IMR-90 (cell line): ENCODE measurements at regions not wholly inside any gene's neighbourhood (a gene's known extent, or its start where the extent isn't known, plus 50 kb on each side); places are given as distances from the start of the nearest gene placed in this dataset.

Experiments used
- ATAC-seq: fragments of 200-7000 bp; cut with Tn5 transposase; 2 replicates; pipeline ENCODE4 v1.9.1; 2020; ENCODE audit warnings: low read depth, mild to moderate bottlenecking, moderate library complexity
- BruUV-seq: library from RNA; stranded (reverse); fragments of 400-500 nt; replicated peaks from 2 replicates; lab custom pipeline; 2021; lab: Mats Ljungman, UMichigan
- CTCF ChIA-PET: fragments of 300-600 bp; formaldehyde crosslinking; extraction: SDS; loops from one replicate; lab custom pipeline; 2021; ENCODE audit warnings: antibody characterized with exemption; lab: Yijun Ruan, JAX
- POLR2A ChIA-PET: fragments of 300-600 bp; sonication (Branson Sonifier 250); formaldehyde crosslinking; loops from one replicate; lab custom pipeline; 2022; ENCODE audit warnings: antibody characterized with exemption; ENCODE audit not compliant: unreplicated experiment; lab: Charles Lee
- DNase-seq: peaks from one replicate; pipeline ENCODE4 v3.0.0; 2013
- H2AFZ ChIP-seq: replicated peaks from 2 replicates; pipeline ENCODE3; 2013; ENCODE audit warnings: low read length, mild to moderate bottlenecking; ENCODE audit not compliant: poor library complexity
- H2AK5ac ChIP-seq: 2 replicates; pipeline ENCODE4 v1.6.1; 2013; ENCODE audit warnings: low read depth, low read length, inconsistent platforms
- H2AK9ac ChIP-seq: replicated peaks from 2 replicates; pipeline ENCODE3; 2013; ENCODE audit warnings: mild to moderate bottlenecking, low read depth, low read length, moderate library complexity; ENCODE audit not compliant: poor library complexity
- H2BK120ac ChIP-seq: 2 replicates; pipeline ENCODE4 v1.6.1; 2013; ENCODE audit warnings: low read depth, low read length, inconsistent platforms
- H2BK15ac ChIP-seq: 3 replicates; pipeline ENCODE4 v1.6.1; 2013; ENCODE audit warnings: low read depth, low read length, inconsistent platforms
- H2BK20ac ChIP-seq: 2 replicates; pipeline ENCODE4 v1.6.1; 2013; ENCODE audit warnings: low read depth, mild to moderate bottlenecking, inconsistent platforms, low read length, moderate library complexity
- H2BK5ac ChIP-seq: 2 replicates; pipeline ENCODE4 v1.6.1; 2013; ENCODE audit warnings: mild to moderate bottlenecking, low read depth, low read length, inconsistent platforms; ENCODE audit not compliant: poor library complexity, severe bottlenecking
- H3K14ac ChIP-seq: replicated peaks from 2 replicates; pipeline ENCODE4 v1.6.1; 2013; ENCODE audit warnings: low read depth, low read length, inconsistent platforms
- H3K18ac ChIP-seq: 2 replicates; pipeline ENCODE4 v1.6.1; 2013; ENCODE audit warnings: low read depth, low read length, control low read depth
- H3K23ac ChIP-seq: 2 replicates; pipeline ENCODE4 v1.6.1; 2013; ENCODE audit warnings: low read depth, low read length, inconsistent platforms
- H3K27ac ChIP-seq: 2 replicates; pipeline ENCODE4 v1.5.1; 2013; ENCODE audit warnings: mild to moderate bottlenecking, control low read depth, low read length; ENCODE audit not compliant: insufficient read depth
- H3K27me3 ChIP-seq: 2 replicates; pipeline ENCODE4 v1.6.1; 2013; ENCODE audit warnings: low read length; ENCODE audit not compliant: control insufficient read depth, insufficient read depth
- H3K36me3 ChIP-seq: 2 replicates; pipeline ENCODE4 v1.6.1; 2013; ENCODE audit warnings: low read length, mixed read lengths; ENCODE audit not compliant: control insufficient read depth, insufficient read depth
- H3K4ac ChIP-seq: 2 replicates; pipeline ENCODE4 v1.6.1; 2013; ENCODE audit warnings: low read depth, low read length, inconsistent platforms
- H3K4me1 ChIP-seq: 2 replicates; pipeline ENCODE4 v1.6.1; 2013; ENCODE audit warnings: low read length, mixed read lengths; ENCODE audit not compliant: control insufficient read depth, insufficient read depth
- H3K4me2 ChIP-seq: 2 replicates; pipeline ENCODE4 v1.6.1; 2013; ENCODE audit warnings: low read depth, mild to moderate bottlenecking, control low read depth, low read length, moderate library complexity
- H3K4me3 ChIP-seq: 2 replicates; pipeline ENCODE4 v1.5.1; 2013; ENCODE audit warnings: low read depth, mild to moderate bottlenecking, control low read depth, low read length, moderate library complexity; ENCODE audit not compliant: insufficient read depth
- H3K56ac ChIP-seq: 2 replicates; pipeline ENCODE4 v1.6.1; 2013; ENCODE audit warnings: low read length, inconsistent platforms; ENCODE audit not compliant: insufficient read depth; ENCODE audit errors: extremely low read depth
- H3K79me1 ChIP-seq, 2 experiments: 2 replicates each; pipeline ENCODE4 v1.6.1; 2013; ENCODE audit warnings: low read length in 2 of 2, inconsistent platforms in 1 of 2, low read depth in 1 of 2
- H3K9ac ChIP-seq: 2 replicates; pipeline ENCODE4 v1.6.1; 2013; ENCODE audit warnings: low read depth, low read length, control low read depth
- H3K9me1 ChIP-seq: 2 replicates; pipeline ENCODE4 v1.6.1; 2013; ENCODE audit warnings: low read length, inconsistent platforms; ENCODE audit not compliant: insufficient read depth
- H3K9me3 ChIP-seq: 2 replicates; pipeline ENCODE4 v1.6.1; 2013; ENCODE audit warnings: low read length; ENCODE audit not compliant: control insufficient read depth, insufficient read depth
- H4K20me1 ChIP-seq: 2 replicates; pipeline ENCODE4 v1.6.1; 2013; ENCODE audit warnings: low read length, inconsistent platforms; ENCODE audit not compliant: insufficient read depth
- H4K5ac ChIP-seq: 2 replicates; pipeline ENCODE4 v1.6.1; 2013; ENCODE audit warnings: mild to moderate bottlenecking, low read depth, low read length, control low read depth
- H4K8ac ChIP-seq, 2 experiments: 2 replicates each; pipeline ENCODE4 v1.6.1; 2013; ENCODE audit warnings: low read depth in 2 of 2, low read length in 2 of 2, control low read depth in 1 of 2, inconsistent platforms in 1 of 2
- H4K91ac ChIP-seq: 2 replicates; pipeline ENCODE4 v1.6.1; 2013; ENCODE audit warnings: low read depth, low read length, inconsistent platforms; ENCODE audit not compliant: insufficient read depth
- BHLHE40 ChIP-seq: fragments of 150-350 bp; IDR thresholded peaks from 2 replicates; pipeline ENCODE4 v1.6.1; 2016; ENCODE audit warnings: mild to moderate bottlenecking, low read depth, low read length
- CEBPB ChIP-seq: IDR thresholded peaks from 2 replicates; pipeline ENCODE4 v1.6.1; 2012; ENCODE audit warnings: low read depth, low read length, improper control_type of control experiment
- CHD1 ChIP-seq: IDR thresholded peaks from 2 replicates; pipeline ENCODE4 v1.6.1; 2012; ENCODE audit warnings: low read depth, low read length, improper control_type of control experiment
- FOS ChIP-seq: fragments of 150-350 bp; IDR thresholded peaks from 2 replicates; pipeline ENCODE4 v1.6.1; 2016; ENCODE audit warnings: low read depth, low read length
- MAFK ChIP-seq: IDR thresholded peaks from 2 replicates; pipeline ENCODE4 v1.6.1; 2012; ENCODE audit warnings: low read depth, low read length, improper control_type of control experiment
- MAZ ChIP-seq: IDR thresholded peaks from 2 replicates; pipeline ENCODE4 v1.6.1; 2012; ENCODE audit warnings: low read depth, mild to moderate bottlenecking, low read length, improper control_type of control experiment, moderate library complexity, borderline replicate concordance
- MXI1 ChIP-seq: IDR thresholded peaks from 2 replicates; pipeline ENCODE4 v1.6.1; 2012; ENCODE audit warnings: low read depth, mild to moderate bottlenecking, low read length, moderate library complexity, borderline replicate concordance
- NFE2L2 ChIP-seq: fragments of 150-350 bp; IDR thresholded peaks from 2 replicates; pipeline ENCODE4 v1.6.1; 2016; ENCODE audit warnings: low read depth, mild to moderate bottlenecking, low read length
- POLR2A ChIP-seq: IDR thresholded peaks from 2 replicates; pipeline ENCODE4 v1.6.1; 2012; ENCODE audit warnings: mild to moderate bottlenecking, low read depth, low read length
- RAD21 ChIP-seq: IDR thresholded peaks from 2 replicates; pipeline ENCODE4 v1.6.1; 2012; ENCODE audit warnings: low read length, improper control_type of control experiment
- RCOR1 ChIP-seq: IDR thresholded peaks from 2 replicates; pipeline ENCODE4 v1.6.1; 2012; ENCODE audit warnings: mild to moderate bottlenecking, low read length, improper control_type of control experiment; ENCODE audit not compliant: insufficient replicate concordance
- RFX5 ChIP-seq: IDR thresholded peaks from 2 replicates; pipeline ENCODE4 v1.8.0; 2012; ENCODE audit warnings: low read depth, mild to moderate bottlenecking, low read length, moderate library complexity
- SMC3 ChIP-seq: fragments of 150-350 bp; IDR thresholded peaks from 2 replicates; pipeline ENCODE4 v1.6.1; 2016; ENCODE audit warnings: low read depth, mild to moderate bottlenecking, antibody characterized with exemption, low read length, moderate library complexity
- USF2 ChIP-seq: fragments of 150-350 bp; IDR thresholded peaks from 2 replicates; pipeline ENCODE4 v1.6.1; 2017; ENCODE audit warnings: mild to moderate bottlenecking, antibody characterized with exemption, low read length, low read depth
- dilution Hi-C: fragments of 300-500 bp; cut with HindIII; formaldehyde crosslinking; loops from one replicate; pipeline ENCODE4 v1.14.3; 2018; ENCODE audit warnings: low sequenced_read_pairs; ENCODE audit not compliant: unreplicated experiment
- in situ Hi-C: fragments of 300-500 bp; cut with MboI; formaldehyde crosslinking; loops from 3 replicates; pipeline ENCODE4 v1.14.3; 2019; ENCODE audit warnings: low sequenced_read_pairs, inconsistent platforms, mixed read lengths
- intact Hi-C: fragments of 100-400 bp; cut with micrococcal nuclease; formaldehyde crosslinking; loops from 2 replicates; pipeline ENCODE4 v1.10.0; 2022
- TF ChIP-seq, protein P1 (sequence below): fragments of 150-350 bp; IDR thresholded peaks from 2 replicates; pipeline ENCODE4 v1.6.1; 2016; ENCODE audit warnings: low read depth, mild to moderate bottlenecking, low read length, moderate library complexity, borderline replicate concordance
- TF ChIP-seq, protein P2 (sequence below): conservative IDR thresholded peaks from 2 replicates; pipeline ENCODE4 v1.5.1; 2012; ENCODE audit warnings: mild to moderate bottlenecking, low read depth, low read length, improper control_type of control experiment

DNA sequence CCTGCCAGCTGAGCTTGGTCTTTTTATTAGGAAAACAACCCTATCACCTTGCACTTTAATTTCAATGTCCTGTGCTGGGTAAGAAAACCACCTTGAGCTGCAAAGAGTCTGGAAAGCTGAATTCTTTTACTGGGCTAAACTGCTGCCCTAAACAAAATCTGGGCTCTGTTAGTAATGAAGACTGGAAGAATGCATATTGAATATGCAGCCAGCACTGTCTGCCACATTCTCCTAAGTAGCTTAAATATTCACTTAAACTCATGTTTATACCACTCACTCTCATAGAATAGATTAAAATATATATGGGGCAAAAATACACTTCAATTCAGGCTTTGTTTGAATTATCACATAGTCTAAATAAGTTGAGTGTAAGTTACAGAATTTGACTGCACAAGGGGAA is 158.0 kb downstream of the TGFB2 start:
- H4K5ac ChIP-seq: no peak overlapping the region
- BruUV-seq: no TSS peak
- H4K8ac ChIP-seq: no peak overlapping the region

More for the DNA sequence above, 158.0 kb downstream of the TGFB2 start:
- Histone ChIP-seq H2AK9ac (no peak overlapping the region), H3K4me1 (peaks cover 6% of the 10 kb centered on the region), H2AFZ (no peak overlapping the region), H3K56ac (no peak overlapping the region), H4K20me1 (peaks cover 4% of the 10 kb centered on the region; the same call in 1 of the 2 replicates), H3K14ac (no peak overlapping the region), H3K4ac (no peak overlapping the region), H3K4me3 (no peak overlapping the region), H3K36me3 (no peaks in the 10 kb centered on the region), H3K23ac (no peak overlapping the region), H3K9me1 (peaks cover 6% of the 10 kb centered on the region), H3K79me1 (no peaks in the 10 kb centered on the region), H2BK120ac (no peak overlapping the region), H3K18ac (no peak overlapping the region), H3K4me2 (no peak overlapping the region), H2BK20ac (no peak overlapping the region), H4K91ac (no peak overlapping the region), H2BK5ac (no peak overlapping the region), H2AK5ac (no peak overlapping the region), H2BK15ac (no peak overlapping the region), H3K27ac (no peak overlapping the region), H3K9me3 (peaks cover 7% of the 10 kb centered on the region), H3K9ac (no peak overlapping the region), H3K27me3 (no peaks in the 10 kb centered on the region)
- CTCF ChIA-PET: interaction anchor here (0.6 to 0.9 kb wide), 2 partner anchors 14 to 175 kb away, joined by 3 read pairs; no protein-coding TSS in a partner anchor
- ATAC-seq (no peak), DNase-seq (no peak)
- in situ Hi-C loops: no loop called here
- intact Hi-C loops: no loop called here
- TF ChIP-seq, protein P1, sequence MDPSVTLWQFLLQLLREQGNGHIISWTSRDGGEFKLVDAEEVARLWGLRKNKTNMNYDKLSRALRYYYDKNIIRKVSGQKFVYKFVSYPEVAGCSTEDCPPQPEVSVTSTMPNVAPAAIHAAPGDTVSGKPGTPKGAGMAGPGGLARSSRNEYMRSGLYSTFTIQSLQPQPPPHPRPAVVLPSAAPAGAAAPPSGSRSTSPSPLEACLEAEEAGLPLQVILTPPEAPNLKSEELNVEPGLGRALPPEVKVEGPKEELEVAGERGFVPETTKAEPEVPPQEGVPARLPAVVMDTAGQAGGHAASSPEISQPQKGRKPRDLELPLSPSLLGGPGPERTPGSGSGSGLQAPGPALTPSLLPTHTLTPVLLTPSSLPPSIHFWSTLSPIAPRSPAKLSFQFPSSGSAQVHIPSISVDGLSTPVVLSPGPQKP: no peak
- TF ChIP-seq MAZ (no peak), RFX5 (no peak), CHD1 (no peak), MXI1 (no peak), FOS (no peak), USF2 (no peak), RCOR1 (no peak), RAD21 (no peak), NFE2L2 (no peak), BHLHE40 (no peak), CEBPB (no peak), POLR2A (no peak), MAFK (no peak), SMC3 (no peak)
- TF ChIP-seq, protein P2, sequence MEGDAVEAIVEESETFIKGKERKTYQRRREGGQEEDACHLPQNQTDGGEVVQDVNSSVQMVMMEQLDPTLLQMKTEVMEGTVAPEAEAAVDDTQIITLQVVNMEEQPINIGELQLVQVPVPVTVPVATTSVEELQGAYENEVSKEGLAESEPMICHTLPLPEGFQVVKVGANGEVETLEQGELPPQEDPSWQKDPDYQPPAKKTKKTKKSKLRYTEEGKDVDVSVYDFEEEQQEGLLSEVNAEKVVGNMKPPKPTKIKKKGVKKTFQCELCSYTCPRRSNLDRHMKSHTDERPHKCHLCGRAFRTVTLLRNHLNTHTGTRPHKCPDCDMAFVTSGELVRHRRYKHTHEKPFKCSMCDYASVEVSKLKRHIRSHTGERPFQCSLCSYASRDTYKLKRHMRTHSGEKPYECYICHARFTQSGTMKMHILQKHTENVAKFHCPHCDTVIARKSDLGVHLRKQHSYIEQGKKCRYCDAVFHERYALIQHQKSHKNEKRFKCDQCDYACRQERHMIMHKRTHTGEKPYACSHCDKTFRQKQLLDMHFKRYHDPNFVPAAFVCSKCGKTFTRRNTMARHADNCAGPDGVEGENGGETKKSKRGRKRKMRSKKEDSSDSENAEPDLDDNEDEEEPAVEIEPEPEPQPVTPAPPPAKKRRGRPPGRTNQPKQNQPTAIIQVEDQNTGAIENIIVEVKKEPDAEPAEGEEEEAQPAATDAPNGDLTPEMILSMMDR: no peak
- dilution Hi-C loops: no loop called here
- POLR2A ChIA-PET: no interaction called here
